ENCODE measurements at regions not wholly inside any gene's neighbourhood (a gene's known extent, or its start where the extent isn't known, plus 50 kb on each side); places are given as distances from the start of the nearest gene placed in this dataset.
"Not testable (repeated sequence)": the region's sequence is repeated elsewhere in the genome, so short reads cannot be mapped to it uniquely, and the experiment has no call there.

- FAIRE-seq: no peak
These were observed 135.3 kb upstream of the TMTC4 start for GRCh38 chr13:100809856-100810255.

- FAIRE-seq: no peak
These were observed 134.5 kb upstream of the TMTC4 start for GRCh38 chr13:100809129-100809390.

- FAIRE-seq: no peak
These were observed 133.9 kb upstream of the TMTC4 start for GRCh38 chr13:100808330-100809128.

GRCh38 chr13:100803091-100803490 is 128.5 kb upstream of the TMTC4 start:
- no peak for FAIRE-seq

GRCh38 chr13:100800283-100800875 is 125.8 kb upstream of the TMTC4 start:
- FAIRE-seq: no peak

GRCh38 chr13:100798739-100799361 is 124.3 kb upstream of the TMTC4 start:
- FAIRE-seq: no peak

- no peak for FAIRE-seq
These were observed 123.3 kb upstream of the TMTC4 start for GRCh38 chr13:100797921-100798320.

GRCh38 chr13:100796463-100796862 is 121.9 kb upstream of the TMTC4 start:
- FAIRE-seq: no peak

GRCh38 chr13:100794575-100794974 is 120.0 kb upstream of the TMTC4 start:
- FAIRE-seq: no peak

- FAIRE-seq: no peak
These were observed 115.8 kb upstream of the TMTC4 start for GRCh38 chr13:100790405-100790804.

GRCh38 chr13:100789968-100790367 is 115.4 kb upstream of the TMTC4 start:
- no peak for FAIRE-seq

- no peak for FAIRE-seq
These were observed 114.9 kb upstream of the TMTC4 start for GRCh38 chr13:100789481-100789880.

GRCh38 chr13:100789025-100789424 is 114.4 kb upstream of the TMTC4 start:
- no peak for FAIRE-seq

GRCh38 chr13:100788540-100788939 is 113.9 kb upstream of the TMTC4 start:
- FAIRE-seq: no peak

GRCh38 chr13:100787899-100788298 is 113.3 kb upstream of the TMTC4 start:
- no peak for FAIRE-seq

- not testable (repeated sequence) for FAIRE-seq
These were observed 102.1 kb upstream of the TMTC4 start for GRCh38 chr13:100776686-100777085.

GRCh38 chr13:100773923-100774663 is 99.5 kb upstream of the TMTC4 start:
- no peak for FAIRE-seq

- FAIRE-seq: no peak
These were observed 98.8 kb upstream of the TMTC4 start for GRCh38 chr13:100773429-100773828.

- no peak for FAIRE-seq
These were observed 92.6 kb upstream of the TMTC4 start for GRCh38 chr13:100767192-100767591.

GRCh38 chr13:100766570-100766969 is 92.0 kb upstream of the TMTC4 start:
- not testable (repeated sequence) for FAIRE-seq

- FAIRE-seq: no peak
These were observed 90.3 kb upstream of the TMTC4 start for GRCh38 chr13:100764937-100765336.

- not testable (repeated sequence) for FAIRE-seq
These were observed 87.5 kb upstream of the TMTC4 start for GRCh38 chr13:100762126-100762525.

- FAIRE-seq: no peak
These were observed 81.3 kb upstream of the TMTC4 start for GRCh38 chr13:100755891-100756290.

- FAIRE-seq: no peak
These were observed 79.9 kb upstream of the TMTC4 start for GRCh38 chr13:100754459-100754858.
